Epithelial cell of esophagus (primary cell): ENCODE measurements at regions not wholly inside any gene's neighbourhood (a gene's known extent, or its start where the extent isn't known, plus 50 kb on each side); places are given as distances from the start of the nearest gene placed in this dataset.

Source experiments
- DNase-seq: peaks from one replicate; pipeline ENCODE4 v3.0.0; 2010; ENCODE audit warnings: low read depth
- H3K4me3 ChIP-seq: 2 replicates; pipeline ENCODE4 v1.5.1; 2011; ENCODE audit warnings: mild to moderate bottlenecking, low read length, control low read depth
- CTCF ChIP-seq: IDR thresholded peaks from 2 replicates; pipeline ENCODE4 v1.5.1; 2011; ENCODE audit warnings: low read depth, mild to moderate bottlenecking, low read length, control low read depth, inconsistent platforms; ENCODE audit not compliant: insufficient read depth; ENCODE audit errors: missing control alignments

GRCh38 chr6:122187186-122187585 is 212.3 kb upstream of the HSF2 start:
- no peak for TF ChIP-seq CTCF
- H3K4me3 ChIP-seq, result no peak overlapping the region
- no peak for DNase-seq

- no peak for TF ChIP-seq CTCF
- no peak overlapping the region for H3K4me3 ChIP-seq
- peak; percentile 43 for DNase-seq
Measured at GRCh38 chr6:122198922-122199321, 200.5 kb upstream of the HSF2 start.

GRCh38 chr6:122200440-122200839 is 199.0 kb upstream of the HSF2 start:
- no peak for TF ChIP-seq CTCF
- H3K4me3 ChIP-seq, result no peak overlapping the region
- DNase-seq, result no peak

- DNase-seq, result no peak
- TF ChIP-seq CTCF, result no peak
- H3K4me3 ChIP-seq, result no peak overlapping the region
Measured at GRCh38 chr6:122202576-122203137, 196.8 kb upstream of the HSF2 start.

- H3K4me3 ChIP-seq, result no peak overlapping the region
- no peak for TF ChIP-seq CTCF
- no peak for DNase-seq
Measured at GRCh38 chr6:122207061-122207460, 192.4 kb upstream of the HSF2 start.

GRCh38 chr6:122207794-122208193 is 191.7 kb upstream of the HSF2 start:
- peak; percentile 10 for DNase-seq
- TF ChIP-seq CTCF, result no peak
- no peak overlapping the region for H3K4me3 ChIP-seq

GRCh38 chr6:122214605-122215318 is 184.7 kb upstream of the HSF2 start:
- H3K4me3 ChIP-seq, result no peak overlapping the region
- no peak for TF ChIP-seq CTCF
- peak; percentile 13 for DNase-seq
